HepG2 (cell line): ENCODE measurements at regions not wholly inside any gene's neighbourhood (a gene's known extent, or its start where the extent isn't known, plus 50 kb on each side); places are given as distances from the start of the nearest gene placed in this dataset.

Source experiments
- ATAC-seq: fragments of 200-7000 bp; cut with Tn5 transposase; 3 replicates; pipeline ENCODE4 v1.9.1; 2020; ENCODE audit warnings: mild to moderate bottlenecking, moderate library complexity
- BruUV-seq: library from RNA; stranded (reverse); fragments of 400-500 nt; replicated peaks from 2 replicates; lab custom pipeline; 2021; lab: Mats Ljungman, UMichigan
- CTCF ChIA-PET: fragments of 300-600 bp; formaldehyde crosslinking; extraction: SDS; loops from one replicate; lab custom pipeline; 2021; ENCODE audit warnings: low total read pairs, inconsistent platforms, low intra/inter-chr PET ratio; lab: Yijun Ruan, JAX
- POLR2A ChIA-PET: fragments of 350-600 bp; sonication (Branson Sonifier 250); formaldehyde crosslinking; loops from one replicate; lab custom pipeline; 2020; ENCODE audit warnings: antibody characterized with exemption, inconsistent platforms; lab: Yijun Ruan, JAX
- DNase-seq: peaks from one replicate; pipeline ENCODE4 v3.0.0-alpha.2; 2015; ENCODE audit warnings: low spot score
- FAIRE-seq: peaks from 3 replicates; lab custom pipeline; 2011; peaks lifted over from hg19 to GRCh38; lab: Jason Lieb, UNC
- H2AFZ ChIP-seq: one replicate; pipeline ENCODE4 v1.6.1; 2011; ENCODE audit warnings: low read length, inconsistent platforms
- H3K27ac ChIP-seq: fragments of 300-600 bp; 3 replicates; pipeline ENCODE4 v1.8.0; 2011; ENCODE audit warnings: mixed run types, mild to moderate bottlenecking, mixed read lengths, low read length, inconsistent platforms; ENCODE audit not compliant: insufficient read depth; ENCODE audit errors: extremely low read length
- H3K27me3 ChIP-seq, 2 experiments: fragments of 200-600 bp in 1 of 2; 2 replicates in 1 of 2; 3 replicates in 1 of 2; pipeline versions ENCODE4 v1.6.0 to v1.8.0; 2011; ENCODE audit warnings: low read length in 2 of 2, mild to moderate bottlenecking in 2 of 2, moderate library complexity in 2 of 2, inconsistent platforms in 1 of 2; ENCODE audit not compliant: insufficient read depth in 2 of 2, control insufficient read depth in 1 of 2
- H3K36me3 ChIP-seq, 2 experiments: fragments of 200-600 bp in 1 of 2; replicated peaks in 1 of 2; 2 replicates in 1 of 2; 3 replicates in 1 of 2; pipeline versions ENCODE4 v1.5.1 to v1.8.0; 2011; ENCODE audit warnings: low read length in 2 of 2, inconsistent platforms in 1 of 2; ENCODE audit not compliant: insufficient read depth in 2 of 2, control insufficient read depth in 1 of 2
- H3K4me1 ChIP-seq: 2 replicates; pipeline ENCODE4 v1.5.1; 2012; ENCODE audit warnings: low read length, inconsistent platforms; ENCODE audit not compliant: insufficient read depth
- H3K4me2 ChIP-seq: 2 replicates; pipeline ENCODE4 v1.6.0; 2011; ENCODE audit warnings: low read depth, low read length, inconsistent platforms
- H3K4me3 ChIP-seq, 3 experiments: fragments of 200-600 bp in 1 of 3; sonication (generic), shearing (Covaris generic) in 1 of 3; replicated peaks in 1 of 3; 2 replicates each; pipeline ENCODE4 v1.5.1; 2011 to 2016; ENCODE audit warnings: low read length in 3 of 3, inconsistent platforms in 2 of 3, low read depth in 2 of 3, mild to moderate bottlenecking in 2 of 3, control low read depth in 1 of 3, mixed read lengths in 1 of 3; ENCODE audit not compliant: insufficient read depth in 1 of 3
- H3K79me2 ChIP-seq: one replicate; pipeline ENCODE4 v1.6.1; 2011; ENCODE audit warnings: low read length, inconsistent platforms; ENCODE audit not compliant: insufficient read depth
- H3K9ac ChIP-seq: 2 replicates; pipeline ENCODE4 v1.6.0; 2011; ENCODE audit warnings: mild to moderate bottlenecking, low read depth, low read length, inconsistent platforms; ENCODE audit not compliant: insufficient read depth
- H3K9me3 ChIP-seq: 2 replicates; pipeline ENCODE4 v1.5.1; 2012; ENCODE audit warnings: mild to moderate bottlenecking, low read length
- H4K20me1 ChIP-seq: 2 replicates; pipeline ENCODE4 v1.6.0; 2011; ENCODE audit warnings: inconsistent platforms, mild to moderate bottlenecking, low read length, moderate library complexity; ENCODE audit not compliant: insufficient read depth
- ATF7-NPFF ChIP-seq: sonication (generic); formaldehyde crosslinking; IDR thresholded peaks from 2 replicates; pipeline ENCODE4 v1.8.1; 2023; ENCODE audit warnings: mild to moderate bottlenecking, low read depth, missing genetic modification reagents, moderate library complexity
- CTCF ChIP-seq: sonication (generic); formaldehyde crosslinking; IDR thresholded peaks from 2 replicates; pipeline ENCODE4 v1.5.0; 2020; ENCODE audit warnings: mild to moderate bottlenecking, missing genetic modification reagents, moderate library complexity
- KMT2A ChIP-seq: sonication (generic); formaldehyde crosslinking; IDR thresholded peaks from 2 replicates; pipeline ENCODE4 v1.4.0; 2020; ENCODE audit warnings: missing genetic modification reagents
- MEIS1 ChIP-seq: sonication (generic); formaldehyde crosslinking; IDR thresholded peaks from 2 replicates; pipeline ENCODE4 v1.9.0; 2021; ENCODE audit warnings: mild to moderate bottlenecking, missing genetic modification reagents, moderate library complexity, borderline replicate concordance
- SIX4 ChIP-seq: sonication (generic); formaldehyde crosslinking; IDR thresholded peaks from 2 replicates; pipeline ENCODE4 v1.4.0; 2020; ENCODE audit warnings: missing genetic modification reagents
- SMC3 ChIP-seq: IDR thresholded peaks from 2 replicates; pipeline ENCODE4 v1.6.1; 2011; ENCODE audit warnings: low read length, improper control_type of control experiment
- STAG1 ChIP-seq: sonication (generic); formaldehyde crosslinking; IDR thresholded peaks from 2 replicates; pipeline ENCODE4 v1.4.0; 2020; ENCODE audit warnings: missing genetic modification reagents
- TBX3 ChIP-seq: fragments of 450-650 bp; IDR thresholded peaks from 2 replicates; pipeline ENCODE4 v1.6.1; 2017; ENCODE audit warnings: antibody characterized with exemption, mild to moderate bottlenecking, inconsistent platforms, borderline replicate concordance
- ZNF7 ChIP-seq: IDR thresholded peaks from 2 replicates; pipeline ENCODE4 v1.6.1; 2016; ENCODE audit warnings: missing biosample characterization, missing genetic modification reagents
- WGBS: methylation state at CpG from one replicate; pipeline ENCODE4 v1.1.6; 2017; ENCODE audit warnings: low lambda C conversion rate; 5-methylcytosine and 5-hydroxymethylcytosine counted together
- in situ Hi-C: cut with HindIII; loops from 2 replicates; pipeline ENCODE4 v1.10.0; 2017; ENCODE audit warnings: low pct_unique_long_range_greater_than_20kb; ENCODE audit not compliant: extremely low pct_ligation_motif_present
- intact Hi-C: fragments of 100-400 bp; cut with micrococcal nuclease; formaldehyde crosslinking; loops from one replicate; pipeline ENCODE4 v1.10.0; 2022; ENCODE audit not compliant: unreplicated experiment

DNA sequence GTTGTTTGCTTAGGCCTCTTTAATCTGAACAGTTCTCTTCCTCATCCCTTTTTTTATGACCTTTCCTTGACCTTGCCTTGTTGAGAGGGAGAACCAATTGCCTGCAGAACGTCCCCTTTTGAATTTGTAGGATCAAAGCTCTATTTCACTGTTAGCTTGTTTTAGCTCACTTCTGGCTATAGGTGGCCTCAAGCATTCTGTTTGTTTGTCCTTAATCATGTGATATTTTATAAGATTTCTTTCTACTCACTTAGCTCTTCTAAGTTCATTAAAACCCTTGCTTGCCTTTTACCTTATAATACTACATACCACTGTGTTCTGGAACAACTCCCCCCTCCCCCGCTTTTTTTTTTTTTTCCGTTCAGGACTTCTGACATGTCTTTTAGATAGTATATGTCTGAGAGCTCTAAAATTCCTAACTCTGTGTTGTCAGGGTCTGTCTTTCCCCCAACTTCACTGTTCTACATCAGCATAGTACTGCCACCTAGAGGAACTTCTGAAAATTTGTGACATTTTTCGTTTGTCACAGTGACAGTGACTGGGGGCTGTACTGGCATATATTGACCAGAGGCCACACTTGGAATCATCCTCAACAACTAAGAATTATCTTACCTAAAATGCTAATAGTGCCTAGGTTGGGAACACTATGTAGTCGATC lies 128.5 kb downstream of the LARP7 start:
- BruUV-seq = no TSS peak

More for the DNA sequence above, 128.5 kb downstream of the LARP7 start:
- H3K36me3 ChIP-seq = no peaks in the 10 kb centered on the region
- ChIA-PET CTCF (interaction anchor here (1.6 to 3.3 kb wide), 3 partner anchors 128 to 329 kb away, joined by 4 to 26 read pairs (median 7); partner anchors contain the start of genes LARP7 and ZGRF1), POLR2A (no interaction called here)
- under 1% methylated on average over 5 of the region's 5 CpGs for WGBS
- in situ Hi-C loops (loop anchor here (5.0 to 25.0 kb wide), 2 partner anchors 128 to 428 kb away; partner anchors contain the start of genes LARP7 and ZGRF1), intact Hi-C loops (loop anchor here (1.0 to 10.0 kb wide), 3 partner anchors 128 to 329 kb away; partner anchors contain the start of gene LARP7)
- no peak overlapping the region for H3K4me3 ChIP-seq
- no peaks in the 10 kb centered on the region for H4K20me1 ChIP-seq
- ATAC-seq (peak; percentile 95), FAIRE-seq (peak; percentile 64), DNase-seq (peak; percentile 52)
- no peaks in the 10 kb centered on the region for H3K9me3 ChIP-seq
- TF ChIP-seq TBX3 (no peak), SMC3 (0 out of 2 replicates have a peak, but pooled peaks have one; percentile 18), ATF7-NPFF (no peak), KMT2A (CRISPR knock-in tag) (no peak), MEIS1 (no peak), SIX4 (CRISPR knock-in tag) (no peak), STAG1 (CRISPR knock-in tag) (peak; percentile 53), ZNF7 (CRISPR knock-in tag) (peak; percentile 49; the same call in 1 of the 2 replicates), CTCF (peak; percentile 65)
- H3K79me2 ChIP-seq = no peaks in the 10 kb centered on the region
- peaks cover 8% of the 10 kb centered on the region; the same call in 1 of the 2 replicates for H3K4me1 ChIP-seq
- no peaks in the 10 kb centered on the region for H3K27me3 ChIP-seq
- H3K27ac ChIP-seq = no peak overlapping the region
- H3K9ac ChIP-seq = no peak overlapping the region
- no peak overlapping the region for H2AFZ ChIP-seq
- no peak overlapping the region for H3K4me2 ChIP-seq
